GM21367 (cell line): ENCODE measurements at regions not wholly inside any gene's neighbourhood (a gene's known extent, or its start where the extent isn't known, plus 50 kb on each side); places are given as distances from the start of the nearest gene placed in this dataset.
"Not testable (repeated sequence)": the region's sequence is repeated elsewhere in the genome, so short reads cannot be mapped to it uniquely, and the experiment has no call there.

ENCODE experiments used
- ATAC-seq: cut with Tn5 transposase; IDR thresholded peaks from one replicate; pipeline ENCODE4 v1.9.1; 2021; ENCODE audit not compliant: unreplicated experiment

DNA sequence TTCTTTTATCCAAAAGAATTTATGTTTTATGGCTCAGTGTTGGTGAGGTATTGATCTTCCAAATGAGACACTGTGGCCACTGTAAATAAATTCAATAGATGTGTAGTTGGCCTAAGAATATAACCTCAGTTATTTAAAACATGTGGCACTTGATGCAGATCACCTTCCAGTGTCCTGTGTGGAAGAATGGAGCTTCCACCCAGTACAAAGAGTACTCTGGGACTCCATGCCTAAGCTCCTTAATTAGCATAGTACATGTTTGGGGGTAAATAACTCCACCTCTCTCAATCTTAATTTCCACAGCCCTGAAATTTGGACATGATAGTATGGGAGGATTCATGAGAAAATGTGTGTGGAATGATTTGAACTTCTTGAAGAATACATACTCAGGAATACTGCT is 105.7 kb downstream of the SPDYE17 start:
- ATAC-seq = not testable (repeated sequence)

DNA sequence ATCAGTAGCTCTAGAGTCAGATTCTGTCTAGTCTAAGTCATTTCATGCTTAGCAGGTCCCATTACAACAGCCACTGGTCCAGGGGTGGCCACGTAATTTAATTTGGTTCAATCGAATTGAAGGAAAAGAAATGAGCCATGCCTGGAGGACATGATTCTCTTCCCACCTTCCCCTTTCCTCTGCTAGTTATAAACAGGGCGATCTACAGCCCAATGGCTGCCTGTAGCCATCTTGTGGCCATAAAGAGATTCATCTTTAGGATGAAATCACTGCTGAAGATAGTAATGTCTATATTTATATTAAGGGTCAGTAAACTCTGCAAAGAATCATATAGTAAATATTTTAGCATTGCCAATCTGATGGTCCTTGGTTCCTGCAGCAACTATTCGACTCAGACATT is 107.4 kb downstream of the SPDYE17 start:
- not testable (repeated sequence) for ATAC-seq

DNA sequence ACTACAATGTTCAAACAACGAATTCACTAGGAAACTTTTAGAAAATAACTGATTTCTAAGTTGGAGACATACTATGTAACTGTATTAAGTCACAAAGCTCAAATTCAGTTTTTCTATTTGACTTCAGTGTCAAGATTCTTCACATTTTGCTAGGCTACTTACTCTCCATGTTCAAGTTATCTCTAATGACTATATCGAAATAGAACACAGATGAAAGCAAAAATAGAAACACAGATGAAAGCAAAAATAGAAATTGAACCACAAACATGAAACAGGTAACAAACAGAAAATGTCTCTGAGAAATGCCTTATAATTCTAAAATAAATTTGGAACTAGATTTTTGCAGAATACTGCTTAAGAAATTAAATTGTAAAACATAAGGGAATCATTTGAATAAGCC is 113.5 kb downstream of the SPDYE17 start:
- not testable (repeated sequence) for ATAC-seq

DNA sequence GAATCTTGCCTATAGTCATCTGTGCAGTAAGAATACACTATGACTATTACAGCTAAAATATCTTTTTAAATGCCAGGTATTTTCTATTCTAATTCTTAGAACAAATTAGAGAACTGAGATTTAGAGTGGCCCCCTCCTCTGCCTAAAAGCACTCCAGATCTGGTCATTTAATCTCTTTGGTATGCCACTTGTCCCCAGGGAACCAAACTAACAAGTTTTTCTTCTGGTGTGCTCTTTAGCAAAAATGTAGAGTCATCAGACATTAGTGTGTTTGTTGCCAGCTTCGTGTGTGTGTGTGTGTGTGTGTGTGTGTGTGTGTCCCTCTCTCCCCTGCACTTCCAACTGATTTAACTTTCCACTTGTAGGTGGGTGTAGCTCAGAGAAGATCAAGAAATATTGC is 117.8 kb downstream of the SPDYE17 start:
- ATAC-seq = not testable (repeated sequence)

DNA sequence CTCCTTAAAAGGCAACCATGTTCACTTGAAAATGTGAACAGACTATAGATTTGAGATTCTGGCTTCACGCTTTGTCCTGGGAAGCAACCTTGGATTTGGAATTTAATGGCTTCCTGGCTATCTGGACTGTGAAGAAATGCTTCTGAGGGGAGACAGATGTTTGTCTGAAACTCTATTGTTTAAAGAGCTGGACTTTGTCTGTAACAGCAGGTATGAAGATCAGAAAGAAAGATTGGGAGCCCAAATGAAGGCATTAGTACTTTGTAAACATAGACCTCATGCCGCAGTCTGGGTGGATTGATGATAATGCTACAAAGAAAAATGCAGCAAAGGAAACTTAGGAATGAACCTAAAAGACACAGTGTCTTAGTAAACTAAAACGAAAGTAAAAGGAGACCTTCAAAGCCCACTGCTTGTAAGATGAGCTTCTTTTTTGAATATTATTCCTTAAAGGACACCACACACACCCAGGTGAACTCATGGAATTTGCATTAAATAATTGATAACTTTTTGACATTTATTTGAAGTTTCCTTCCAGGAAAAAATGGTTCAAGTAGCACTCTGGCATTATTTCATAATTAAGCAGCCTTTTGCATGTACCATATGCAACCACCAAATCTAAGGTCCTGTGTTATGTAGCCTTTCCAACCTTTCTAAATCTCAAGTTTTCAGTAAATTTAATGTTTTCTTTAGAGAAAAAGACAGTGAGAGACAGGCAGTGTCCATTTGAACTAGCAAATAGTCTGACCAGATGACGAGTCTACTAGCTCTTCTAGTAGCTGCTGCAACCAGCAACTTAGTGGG is 119.9 kb downstream of the SPDYE17 start:
- not testable (repeated sequence) for ATAC-seq

DNA sequence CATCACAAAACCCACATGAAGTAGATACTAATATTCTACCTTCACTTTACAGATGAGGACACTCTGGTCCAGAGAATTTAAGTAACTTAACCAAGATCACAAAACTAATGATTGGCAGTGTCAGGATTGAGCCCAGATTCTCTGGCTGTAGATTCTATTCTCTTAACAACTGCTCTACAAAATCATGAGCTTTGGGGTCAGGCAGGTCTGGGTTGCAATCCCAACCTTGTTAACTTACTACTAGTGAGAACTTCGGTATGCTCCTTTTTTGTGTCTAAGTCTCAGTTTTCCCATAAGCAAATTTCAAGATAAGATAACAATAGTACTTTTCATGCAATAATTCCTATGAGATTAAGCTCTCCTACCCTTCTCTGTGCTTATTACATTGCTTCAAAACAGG is 127.5 kb downstream of the SPDYE17 start:
- not testable (repeated sequence) for ATAC-seq

GRCh38 chr7:76901944-76902710 is 130.0 kb downstream of the SPDYE17 start:
- not testable (repeated sequence) for ATAC-seq

- ATAC-seq = not testable (repeated sequence)
Observed at GRCh38 chr7:76898807-76899206, 133.4 kb downstream of the SPDYE17 start.

DNA sequence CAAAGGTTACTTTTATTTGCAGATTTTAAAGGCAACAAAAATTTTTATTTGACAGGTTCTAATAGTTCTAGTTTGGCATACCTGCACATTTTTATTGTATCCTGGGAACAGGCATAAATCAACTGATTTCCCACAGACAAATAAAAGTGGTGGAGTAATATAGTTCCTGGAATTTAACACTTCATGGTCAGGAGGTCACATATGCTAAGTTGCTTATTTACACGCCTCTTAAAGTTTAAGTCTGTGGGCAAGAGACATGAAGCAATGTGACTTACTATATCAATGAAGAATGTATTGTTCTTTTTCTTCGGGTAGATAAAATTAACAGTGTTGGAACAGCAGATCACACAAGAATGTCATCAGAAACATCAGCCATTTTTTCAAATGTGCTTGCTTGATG is 135.2 kb downstream of the SPDYE17 start:
- ATAC-seq = not testable (repeated sequence)

GRCh38 chr7:76895696-76896095 is 136.5 kb downstream of the SPDYE17 start:
- ATAC-seq = not testable (repeated sequence)

- not testable (repeated sequence) for ATAC-seq
Observed at GRCh38 chr7:76891771-76892170, 140.4 kb downstream of the SPDYE17 start.

DNA sequence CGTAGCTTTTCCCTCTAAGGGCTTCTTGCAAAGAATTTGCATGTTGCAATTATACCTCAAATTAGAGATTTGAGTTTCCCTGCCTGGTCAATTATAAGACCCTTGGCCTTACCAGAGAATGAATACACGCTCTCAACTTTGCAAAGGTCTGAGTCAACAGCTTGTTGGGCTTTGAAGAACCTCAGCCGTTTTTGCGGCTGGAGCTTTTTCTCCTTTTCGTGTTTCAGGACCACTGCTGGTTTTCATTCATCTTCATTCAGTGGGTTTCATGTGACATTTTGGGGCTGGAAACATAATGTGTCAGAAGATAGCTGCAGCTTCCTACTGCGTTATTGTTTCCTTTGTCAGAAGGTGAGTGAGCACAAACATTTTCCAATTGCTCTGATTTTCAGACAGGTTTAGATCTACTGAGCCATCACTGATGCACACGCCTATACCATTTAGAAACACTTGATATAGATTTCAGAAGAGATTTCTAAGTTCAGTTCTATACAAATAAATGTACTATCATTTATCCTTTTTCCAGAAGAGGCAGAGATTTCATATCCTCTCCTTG is 152.3 kb downstream of the SPDYE17 start:
- not testable (repeated sequence) for ATAC-seq

- not testable (repeated sequence) for ATAC-seq
Observed at GRCh38 chr7:76875760-76876159, 156.4 kb downstream of the SPDYE17 start.

- ATAC-seq = not testable (repeated sequence)
Observed at GRCh38 chr7:76870504-76870808, 161.7 kb downstream of the SPDYE17 start.

GRCh38 chr7:76867364-76867889 is 164.7 kb downstream of the SPDYE17 start:
- not testable (repeated sequence) for ATAC-seq

DNA sequence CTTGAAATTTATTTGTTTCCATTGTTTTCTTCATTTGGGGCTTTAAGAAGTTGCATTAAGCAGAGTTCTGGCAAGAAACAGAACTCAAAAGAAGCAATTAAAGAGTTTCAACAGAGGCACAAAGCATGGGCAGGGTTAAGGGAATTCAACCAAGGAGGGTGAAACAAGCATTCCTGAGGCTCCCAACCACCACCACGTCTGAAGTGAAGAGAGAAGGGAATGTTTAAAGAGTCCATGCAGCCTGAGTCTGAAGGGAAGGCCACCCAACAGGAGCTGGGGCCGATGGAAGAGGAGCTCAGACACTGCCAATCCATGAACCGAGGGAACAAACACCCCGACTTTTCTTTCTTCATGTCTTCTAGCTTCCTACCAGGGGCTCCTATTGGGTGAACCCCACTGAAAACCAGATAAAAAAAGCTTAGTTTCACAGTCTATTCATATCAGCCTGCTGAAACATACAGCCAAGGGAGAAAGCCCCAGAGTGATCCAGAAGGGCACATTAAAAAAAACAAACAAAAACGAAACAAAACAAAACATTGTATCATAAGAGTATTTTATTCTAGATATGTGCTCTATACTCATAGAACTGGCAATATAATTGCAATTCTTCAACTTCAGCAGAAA is 168.9 kb downstream of the SPDYE17 start:
- not testable (repeated sequence) for ATAC-seq

DNA sequence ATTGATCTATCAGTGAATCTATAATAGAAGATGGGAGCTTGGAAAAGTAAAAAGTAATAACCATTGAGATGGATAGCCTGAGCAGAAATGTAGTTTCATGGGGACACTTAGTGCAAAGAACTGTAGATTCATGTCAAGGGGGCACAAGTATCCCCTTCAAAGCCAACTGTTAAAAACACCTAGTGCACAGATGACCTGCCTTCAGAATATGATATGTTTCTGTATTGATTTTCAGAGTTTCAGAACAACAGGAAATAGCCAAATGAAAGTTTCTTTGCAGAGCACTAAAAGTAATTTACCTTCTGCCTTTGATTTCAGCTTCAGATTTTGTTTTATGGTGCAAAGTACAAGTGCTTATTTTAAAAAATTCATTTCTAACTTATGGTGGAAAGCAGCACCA is 169.9 kb downstream of the SPDYE17 start:
- not testable (repeated sequence) for ATAC-seq

- ATAC-seq = not testable (repeated sequence)
Observed at GRCh38 chr7:76859933-76860332, 172.2 kb downstream of the SPDYE17 start.

DNA sequence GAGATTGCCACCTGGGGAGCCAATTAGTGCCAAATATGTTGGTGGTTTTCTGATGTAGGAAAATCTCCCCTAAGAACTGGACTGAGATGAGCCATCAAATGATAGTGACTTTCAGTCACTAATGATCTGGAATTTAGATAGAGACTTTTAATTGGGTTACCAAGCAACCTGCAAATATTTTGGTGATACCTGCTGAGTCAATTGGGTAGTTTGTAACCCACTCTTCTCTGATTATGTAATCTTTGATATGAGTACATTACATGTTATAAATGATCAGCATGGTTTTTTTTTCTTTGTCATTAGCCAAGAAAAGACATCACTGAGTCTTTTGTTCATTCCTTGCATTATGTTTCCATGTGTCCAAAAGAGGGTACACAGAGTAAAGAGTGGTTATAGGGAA is 177.5 kb downstream of the SPDYE17 start:
- not testable (repeated sequence) for ATAC-seq

DNA sequence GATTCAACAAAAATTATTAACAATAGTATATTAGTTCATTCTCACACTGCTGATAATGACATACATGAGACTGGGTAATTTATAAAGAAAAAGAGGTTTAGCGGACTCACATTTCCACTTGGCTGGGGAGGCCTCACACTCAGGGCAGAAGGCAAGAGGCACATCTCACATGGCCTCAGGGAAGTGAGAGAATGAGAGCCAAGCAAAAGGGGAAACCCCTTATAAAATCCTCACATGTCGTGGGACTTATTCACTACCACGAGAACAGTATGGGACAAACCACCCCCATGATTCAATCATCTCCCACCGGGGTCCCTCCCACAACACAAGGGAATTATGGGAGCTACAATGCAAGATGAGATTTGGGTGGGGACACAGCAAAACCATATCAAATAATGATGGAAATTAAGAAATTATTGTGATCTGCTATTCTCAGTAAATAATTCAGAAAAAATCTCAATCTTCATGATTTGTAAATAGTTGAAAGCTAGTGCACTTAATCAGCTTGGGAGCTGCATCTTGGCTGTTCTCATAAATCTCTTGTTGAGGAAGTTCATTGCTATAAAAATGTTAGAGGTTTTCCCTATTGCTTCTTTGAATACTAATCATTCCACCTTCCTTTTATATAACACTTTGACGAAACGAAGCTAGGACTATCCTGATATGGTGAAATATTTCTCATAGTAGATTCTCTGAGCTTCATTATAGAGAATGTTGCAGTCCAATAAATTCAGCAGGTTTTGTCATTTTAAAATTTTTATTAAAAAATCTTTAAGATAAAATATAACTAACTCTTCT is 179.2 kb downstream of the SPDYE17 start:
- ATAC-seq = not testable (repeated sequence)
